K562 (cell line): ENCODE measurements at regions not wholly inside any gene's neighbourhood (a gene's known extent, or its start where the extent isn't known, plus 50 kb on each side); places are given as distances from the start of the nearest gene placed in this dataset.

ENCODE experiments used
- NFXL1 ChIP-seq: fragments of 450-650 bp; formaldehyde crosslinking; IDR thresholded peaks from 2 replicates; pipeline ENCODE4 v1.4.0; 2021; ENCODE audit warnings: mild to moderate bottlenecking
- POU5F1 ChIP-seq: fragments of 150-350 bp; IDR thresholded peaks from 2 replicates; pipeline ENCODE4 v1.6.1; 2014; ENCODE audit warnings: borderline replicate concordance, low read length, low read depth, mild to moderate bottlenecking; ENCODE audit not compliant: partially characterized antibody
- TOE1 ChIP-seq, 2 experiments: fragments of 450-650 bp in 1 of 2; sonication (generic) in 1 of 2; formaldehyde crosslinking in 1 of 2; IDR thresholded peaks; 2 replicates each; pipeline versions ENCODE4 v1.7.1 to v1.8.0; 2016 to 2022; ENCODE audit warnings: borderline replicate concordance in 2 of 2, mild to moderate bottlenecking in 2 of 2, antibody characterized with exemption in 1 of 2, inconsistent platforms in 1 of 2, low read depth in 1 of 2, missing genetic modification reagents in 1 of 2, moderate library complexity in 1 of 2
- TSHZ1 ChIP-seq: fragments of 250-450 bp; sonication (Bioruptor Pico); IDR thresholded peaks from 2 replicates; pipeline ENCODE4 v1.4.0; 2020; ENCODE audit warnings: mild to moderate bottlenecking, moderate library complexity
- ZKSCAN8 ChIP-seq: fragments of 200-800 bp; sonication (Bioruptor generic); IDR thresholded peaks from 2 replicates; pipeline ENCODE4 v1.6.1; 2016; ENCODE audit warnings: missing genetic modification characterization, missing compliant biosample characterization
- ZNF324 ChIP-seq: fragments of 250-450 bp; sonication (Bioruptor Pico); IDR thresholded peaks from 2 replicates; pipeline ENCODE4 v1.4.0; 2020; ENCODE audit warnings: mild to moderate bottlenecking
- ZNF449 ChIP-seq: fragments of 250-450 bp; sonication (Bioruptor Pico); IDR thresholded peaks from 2 replicates; pipeline ENCODE4 v1.8.0; 2022; ENCODE audit warnings: moderate library complexity, mild to moderate bottlenecking, inconsistent platforms
- TF ChIP-seq, protein P1 (sequence below): sonication (generic); formaldehyde crosslinking; IDR thresholded peaks from 2 replicates; pipeline ENCODE4 v1.8.0; 2022; ENCODE audit warnings: mild to moderate bottlenecking, missing genetic modification reagents
- TF ChIP-seq, protein P2 (sequence below): fragments of 250-450 bp; sonication (Bioruptor Pico); IDR thresholded peaks from 2 replicates; pipeline ENCODE4 v1.5.0; 2021
- TF ChIP-seq, protein P3 (sequence below): sonication (generic); formaldehyde crosslinking; IDR thresholded peaks from 2 replicates; pipeline ENCODE4 v1.8.1; 2023; ENCODE audit warnings: mild to moderate bottlenecking, missing genetic modification reagents

DNA sequence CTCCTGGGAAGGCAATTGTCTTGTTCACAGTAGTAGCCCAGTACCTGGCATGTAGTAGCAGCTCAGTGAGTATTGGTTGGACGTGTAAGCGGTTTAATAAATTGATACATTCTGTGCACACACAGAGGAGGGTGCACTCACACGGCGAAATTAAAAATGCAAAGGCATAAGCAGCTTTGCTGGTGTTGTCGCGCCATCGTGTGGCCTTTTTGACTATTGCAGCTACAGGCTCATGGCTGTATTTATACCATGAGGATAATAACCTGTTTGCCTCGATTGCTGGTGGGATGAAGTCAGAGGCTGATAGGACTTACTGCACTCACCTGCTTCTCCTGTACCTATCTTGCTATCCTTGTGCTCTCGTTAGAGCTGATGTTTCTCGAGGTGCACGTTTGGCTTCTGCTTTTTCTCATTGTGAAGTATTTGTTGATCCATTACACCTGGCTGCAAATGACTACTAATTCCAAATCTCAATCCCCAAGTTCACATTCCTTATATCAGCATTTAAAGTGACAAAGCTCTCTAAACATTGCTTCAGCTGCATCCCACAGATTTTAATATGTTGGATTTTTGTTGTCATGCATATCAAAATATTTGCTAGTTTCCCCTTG is 61.5 kb downstream of the TBXT start (continued):
- TF ChIP-seq, protein P1, sequence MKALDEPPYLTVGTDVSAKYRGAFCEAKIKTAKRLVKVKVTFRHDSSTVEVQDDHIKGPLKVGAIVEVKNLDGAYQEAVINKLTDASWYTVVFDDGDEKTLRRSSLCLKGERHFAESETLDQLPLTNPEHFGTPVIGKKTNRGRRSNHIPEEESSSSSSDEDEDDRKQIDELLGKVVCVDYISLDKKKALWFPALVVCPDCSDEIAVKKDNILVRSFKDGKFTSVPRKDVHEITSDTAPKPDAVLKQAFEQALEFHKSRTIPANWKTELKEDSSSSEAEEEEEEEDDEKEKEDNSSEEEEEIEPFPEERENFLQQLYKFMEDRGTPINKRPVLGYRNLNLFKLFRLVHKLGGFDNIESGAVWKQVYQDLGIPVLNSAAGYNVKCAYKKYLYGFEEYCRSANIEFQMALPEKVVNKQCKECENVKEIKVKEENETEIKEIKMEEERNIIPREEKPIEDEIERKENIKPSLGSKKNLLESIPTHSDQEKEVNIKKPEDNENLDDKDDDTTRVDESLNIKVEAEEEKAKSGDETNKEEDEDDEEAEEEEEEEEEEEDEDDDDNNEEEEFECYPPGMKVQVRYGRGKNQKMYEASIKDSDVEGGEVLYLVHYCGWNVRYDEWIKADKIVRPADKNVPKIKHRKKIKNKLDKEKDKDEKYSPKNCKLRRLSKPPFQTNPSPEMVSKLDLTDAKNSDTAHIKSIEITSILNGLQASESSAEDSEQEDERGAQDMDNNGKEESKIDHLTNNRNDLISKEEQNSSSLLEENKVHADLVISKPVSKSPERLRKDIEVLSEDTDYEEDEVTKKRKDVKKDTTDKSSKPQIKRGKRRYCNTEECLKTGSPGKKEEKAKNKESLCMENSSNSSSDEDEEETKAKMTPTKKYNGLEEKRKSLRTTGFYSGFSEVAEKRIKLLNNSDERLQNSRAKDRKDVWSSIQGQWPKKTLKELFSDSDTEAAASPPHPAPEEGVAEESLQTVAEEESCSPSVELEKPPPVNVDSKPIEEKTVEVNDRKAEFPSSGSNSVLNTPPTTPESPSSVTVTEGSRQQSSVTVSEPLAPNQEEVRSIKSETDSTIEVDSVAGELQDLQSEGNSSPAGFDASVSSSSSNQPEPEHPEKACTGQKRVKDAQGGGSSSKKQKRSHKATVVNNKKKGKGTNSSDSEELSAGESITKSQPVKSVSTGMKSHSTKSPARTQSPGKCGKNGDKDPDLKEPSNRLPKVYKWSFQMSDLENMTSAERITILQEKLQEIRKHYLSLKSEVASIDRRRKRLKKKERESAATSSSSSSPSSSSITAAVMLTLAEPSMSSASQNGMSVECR (CRISPR knock-in tag), result no peak
- TF ChIP-seq POU5F1 (no peak), ZKSCAN8 (no peak), TSHZ1 (CRISPR knock-in tag) (no peak), NFXL1 (CRISPR knock-in tag) (no peak), TOE1 (IDR thresholded peaks at IDR 0.05; ENCODE audit: borderline replicate concordance) (no peak), TOE1 (CRISPR knock-in tag; IDR thresholded peaks at IDR 0.05; ENCODE audit: borderline replicate concordance, low read depth) (no peak), ZNF449 (CRISPR knock-in tag) (no peak), ZNF324 (CRISPR knock-in tag) (no peak)
- TF ChIP-seq, protein P2, sequence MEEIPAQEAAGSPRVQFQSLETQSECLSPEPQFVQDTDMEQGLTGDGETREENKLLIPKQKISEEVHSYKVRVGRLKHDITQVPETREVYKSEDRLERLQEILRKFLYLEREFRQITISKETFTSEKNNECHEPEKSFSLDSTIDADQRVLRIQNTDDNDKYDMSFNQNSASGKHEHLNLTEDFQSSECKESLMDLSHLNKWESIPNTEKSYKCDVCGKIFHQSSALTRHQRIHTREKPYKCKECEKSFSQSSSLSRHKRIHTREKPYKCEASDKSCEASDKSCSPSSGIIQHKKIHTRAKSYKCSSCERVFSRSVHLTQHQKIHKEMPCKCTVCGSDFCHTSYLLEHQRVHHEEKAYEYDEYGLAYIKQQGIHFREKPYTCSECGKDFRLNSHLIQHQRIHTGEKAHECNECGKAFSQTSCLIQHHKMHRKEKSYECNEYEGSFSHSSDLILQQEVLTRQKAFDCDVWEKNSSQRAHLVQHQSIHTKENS (CRISPR knock-in tag), result no peak
- TF ChIP-seq, protein P3, sequence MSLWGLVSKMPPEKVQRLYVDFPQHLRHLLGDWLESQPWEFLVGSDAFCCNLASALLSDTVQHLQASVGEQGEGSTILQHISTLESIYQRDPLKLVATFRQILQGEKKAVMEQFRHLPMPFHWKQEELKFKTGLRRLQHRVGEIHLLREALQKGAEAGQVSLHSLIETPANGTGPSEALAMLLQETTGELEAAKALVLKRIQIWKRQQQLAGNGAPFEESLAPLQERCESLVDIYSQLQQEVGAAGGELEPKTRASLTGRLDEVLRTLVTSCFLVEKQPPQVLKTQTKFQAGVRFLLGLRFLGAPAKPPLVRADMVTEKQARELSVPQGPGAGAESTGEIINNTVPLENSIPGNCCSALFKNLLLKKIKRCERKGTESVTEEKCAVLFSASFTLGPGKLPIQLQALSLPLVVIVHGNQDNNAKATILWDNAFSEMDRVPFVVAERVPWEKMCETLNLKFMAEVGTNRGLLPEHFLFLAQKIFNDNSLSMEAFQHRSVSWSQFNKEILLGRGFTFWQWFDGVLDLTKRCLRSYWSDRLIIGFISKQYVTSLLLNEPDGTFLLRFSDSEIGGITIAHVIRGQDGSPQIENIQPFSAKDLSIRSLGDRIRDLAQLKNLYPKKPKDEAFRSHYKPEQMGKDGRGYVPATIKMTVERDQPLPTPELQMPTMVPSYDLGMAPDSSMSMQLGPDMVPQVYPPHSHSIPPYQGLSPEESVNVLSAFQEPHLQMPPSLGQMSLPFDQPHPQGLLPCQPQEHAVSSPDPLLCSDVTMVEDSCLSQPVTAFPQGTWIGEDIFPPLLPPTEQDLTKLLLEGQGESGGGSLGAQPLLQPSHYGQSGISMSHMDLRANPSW (CRISPR knock-in tag), result no peak
